Cardiac fibroblast (primary cell): ENCODE measurements at regions not wholly inside any gene's neighbourhood (a gene's known extent, or its start where the extent isn't known, plus 50 kb on each side); places are given as distances from the start of the nearest gene placed in this dataset.
A peak's percentile ranks its signal among the peaks of the same experiment; 100 is the strongest.

Source experiments
- DNase-seq, 2 donors: peaks; one replicate each; pipeline versions ENCODE4 v3.0.0 to v3.0.0-alpha.2; 2010; ENCODE audit warnings: low read depth in 2 of 2
- H3K4me3 ChIP-seq, 2 donors: replicated peaks in 1 of 2; 1 replicate in 1 of 2; 2 replicates in 1 of 2; pipeline ENCODE4 v1.5.1; 2011; ENCODE audit warnings: low read depth in 2 of 2, low read length in 2 of 2, mild to moderate bottlenecking in 2 of 2, moderate library complexity in 1 of 2
- TF ChIP-seq, protein P1 (sequence below): IDR thresholded peaks from one replicate; pipeline ENCODE4 v1.5.1; 2011; ENCODE audit warnings: low read depth, mild to moderate bottlenecking, low read length, inconsistent platforms

DNA sequence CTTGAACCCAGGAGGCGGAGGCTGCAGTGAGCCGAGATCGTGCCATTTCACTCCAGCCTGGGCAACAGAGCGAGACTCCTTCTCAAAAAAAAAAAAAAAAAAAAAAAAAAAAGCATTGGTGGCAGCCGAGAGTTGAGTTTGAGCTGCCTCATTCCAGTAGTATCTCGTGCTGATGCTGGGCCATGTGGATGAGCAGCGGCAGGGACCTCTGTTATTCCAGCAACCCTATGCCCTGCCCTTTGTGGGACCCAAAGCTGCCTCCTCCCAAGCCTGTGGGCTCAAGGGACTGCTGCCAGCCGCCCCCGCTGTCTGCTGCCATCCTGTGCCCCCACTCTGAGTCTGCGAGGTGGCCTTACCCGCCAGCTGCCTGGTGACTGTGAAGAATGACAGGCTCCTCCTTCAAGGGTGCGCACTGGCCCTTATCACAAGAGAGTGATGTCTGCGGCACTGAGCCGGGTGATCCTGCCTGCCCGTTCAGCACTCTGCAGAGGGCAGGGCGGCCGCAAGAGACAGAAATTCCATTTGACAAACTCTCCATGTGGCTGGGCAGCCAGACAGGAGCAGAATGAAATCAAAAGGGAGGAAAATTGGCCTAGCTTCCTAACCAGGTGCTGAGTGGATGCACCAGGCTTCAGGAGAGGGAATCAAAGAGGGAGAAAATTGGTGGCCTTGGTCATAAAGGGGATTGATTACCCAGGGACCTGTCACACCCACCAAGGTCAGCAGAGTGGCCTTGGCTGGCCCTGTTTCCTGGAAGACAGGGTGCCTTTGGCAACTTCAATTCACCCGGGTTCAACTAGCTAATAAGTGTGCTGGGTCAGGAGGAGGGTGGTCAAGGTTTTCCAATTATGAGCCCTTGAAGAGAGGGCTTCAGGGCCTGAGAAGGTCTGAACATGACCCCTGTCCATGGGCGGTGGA lies 65.3 kb upstream of the ZMIZ1 start:
- no peak overlapping the region for H3K4me3 ChIP-seq
- TF ChIP-seq, protein P1, sequence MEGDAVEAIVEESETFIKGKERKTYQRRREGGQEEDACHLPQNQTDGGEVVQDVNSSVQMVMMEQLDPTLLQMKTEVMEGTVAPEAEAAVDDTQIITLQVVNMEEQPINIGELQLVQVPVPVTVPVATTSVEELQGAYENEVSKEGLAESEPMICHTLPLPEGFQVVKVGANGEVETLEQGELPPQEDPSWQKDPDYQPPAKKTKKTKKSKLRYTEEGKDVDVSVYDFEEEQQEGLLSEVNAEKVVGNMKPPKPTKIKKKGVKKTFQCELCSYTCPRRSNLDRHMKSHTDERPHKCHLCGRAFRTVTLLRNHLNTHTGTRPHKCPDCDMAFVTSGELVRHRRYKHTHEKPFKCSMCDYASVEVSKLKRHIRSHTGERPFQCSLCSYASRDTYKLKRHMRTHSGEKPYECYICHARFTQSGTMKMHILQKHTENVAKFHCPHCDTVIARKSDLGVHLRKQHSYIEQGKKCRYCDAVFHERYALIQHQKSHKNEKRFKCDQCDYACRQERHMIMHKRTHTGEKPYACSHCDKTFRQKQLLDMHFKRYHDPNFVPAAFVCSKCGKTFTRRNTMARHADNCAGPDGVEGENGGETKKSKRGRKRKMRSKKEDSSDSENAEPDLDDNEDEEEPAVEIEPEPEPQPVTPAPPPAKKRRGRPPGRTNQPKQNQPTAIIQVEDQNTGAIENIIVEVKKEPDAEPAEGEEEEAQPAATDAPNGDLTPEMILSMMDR, result no peak
- DNase-seq, result peak in 1 of 2 donors; percentile 20

DNA sequence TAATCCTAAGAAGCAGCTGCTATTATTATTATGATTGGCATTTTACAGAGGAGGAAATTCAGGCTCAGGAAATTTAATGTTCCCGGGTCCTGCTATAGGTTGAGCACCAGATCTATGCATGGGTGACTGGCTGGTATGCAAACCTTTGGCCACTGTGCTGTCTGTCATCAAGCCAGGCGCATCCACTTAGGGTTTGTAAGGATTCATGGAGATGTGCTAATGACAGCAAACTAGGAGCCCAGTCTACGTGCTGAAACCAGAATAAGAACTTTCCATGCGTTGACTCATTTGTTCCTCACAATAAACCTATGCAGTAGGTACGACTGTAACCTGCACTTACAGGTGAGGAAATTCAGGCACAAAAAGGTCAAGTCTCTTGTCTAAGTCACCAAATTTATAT lies 64.5 kb upstream of the ZMIZ1 start:
- no peak overlapping the region for H3K4me3 ChIP-seq
- TF ChIP-seq, protein P1, result no peak
- no peak for DNase-seq

DNA sequence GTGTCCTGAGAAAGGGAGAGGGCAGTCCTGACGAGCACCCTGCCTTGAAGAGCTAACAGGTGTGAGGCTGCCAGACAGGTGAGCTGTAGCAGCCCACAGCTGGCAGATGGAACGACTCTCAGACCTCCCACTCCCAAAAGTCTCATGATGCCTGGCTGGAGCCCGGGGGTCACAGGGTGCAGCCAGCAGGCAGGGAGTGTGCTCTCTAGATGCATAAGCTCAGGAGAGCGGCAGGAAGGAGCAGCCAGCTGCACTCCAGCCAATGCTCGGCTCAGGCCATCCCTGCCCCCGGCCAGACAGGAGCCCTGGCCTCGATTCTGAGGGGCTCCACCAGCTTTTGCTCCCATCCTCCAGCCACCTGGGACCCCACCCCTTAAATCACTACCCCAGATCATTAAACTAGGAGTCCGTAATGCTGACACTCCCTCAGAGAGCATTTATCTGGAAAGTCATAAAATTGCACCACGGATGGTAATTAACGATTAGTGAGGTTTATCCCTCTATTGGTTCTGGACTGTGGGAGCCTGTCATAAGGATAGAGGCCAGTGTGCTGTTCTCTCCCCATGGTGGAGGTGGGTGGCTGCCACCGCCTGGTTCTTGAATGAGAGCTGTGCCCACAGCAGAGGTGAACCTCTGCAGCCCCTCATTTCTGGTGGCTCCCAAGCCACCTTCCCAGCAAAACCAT lies 63.5 kb upstream of the ZMIZ1 start:
- TF ChIP-seq, protein P1, result no peak
- no peak for DNase-seq

DNA sequence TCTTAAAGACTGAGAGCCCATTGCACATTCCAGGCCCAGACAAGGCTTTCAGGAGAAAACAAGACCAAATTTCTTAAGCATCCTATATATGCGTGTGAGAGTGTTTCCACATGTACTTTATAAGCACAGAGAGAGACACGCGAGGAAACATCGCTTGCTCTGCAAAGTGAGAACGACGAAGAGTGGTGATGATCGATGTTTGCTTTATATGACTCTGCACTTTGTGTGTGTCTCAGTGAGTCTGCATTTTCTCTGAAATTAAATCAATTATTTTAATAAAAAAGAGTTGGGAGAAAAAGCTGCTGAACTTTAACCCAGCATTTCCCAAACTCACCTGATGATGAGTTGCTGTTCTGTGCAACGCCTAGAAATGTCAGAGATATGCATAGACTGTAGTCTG lies 61.7 kb upstream of the ZMIZ1 start:
- DNase-seq, result no peak
- TF ChIP-seq, protein P1, result no peak

More for the DNA sequence above, 63.5 kb upstream of the ZMIZ1 start:
- no peak overlapping the region for H3K4me3 ChIP-seq

DNA sequence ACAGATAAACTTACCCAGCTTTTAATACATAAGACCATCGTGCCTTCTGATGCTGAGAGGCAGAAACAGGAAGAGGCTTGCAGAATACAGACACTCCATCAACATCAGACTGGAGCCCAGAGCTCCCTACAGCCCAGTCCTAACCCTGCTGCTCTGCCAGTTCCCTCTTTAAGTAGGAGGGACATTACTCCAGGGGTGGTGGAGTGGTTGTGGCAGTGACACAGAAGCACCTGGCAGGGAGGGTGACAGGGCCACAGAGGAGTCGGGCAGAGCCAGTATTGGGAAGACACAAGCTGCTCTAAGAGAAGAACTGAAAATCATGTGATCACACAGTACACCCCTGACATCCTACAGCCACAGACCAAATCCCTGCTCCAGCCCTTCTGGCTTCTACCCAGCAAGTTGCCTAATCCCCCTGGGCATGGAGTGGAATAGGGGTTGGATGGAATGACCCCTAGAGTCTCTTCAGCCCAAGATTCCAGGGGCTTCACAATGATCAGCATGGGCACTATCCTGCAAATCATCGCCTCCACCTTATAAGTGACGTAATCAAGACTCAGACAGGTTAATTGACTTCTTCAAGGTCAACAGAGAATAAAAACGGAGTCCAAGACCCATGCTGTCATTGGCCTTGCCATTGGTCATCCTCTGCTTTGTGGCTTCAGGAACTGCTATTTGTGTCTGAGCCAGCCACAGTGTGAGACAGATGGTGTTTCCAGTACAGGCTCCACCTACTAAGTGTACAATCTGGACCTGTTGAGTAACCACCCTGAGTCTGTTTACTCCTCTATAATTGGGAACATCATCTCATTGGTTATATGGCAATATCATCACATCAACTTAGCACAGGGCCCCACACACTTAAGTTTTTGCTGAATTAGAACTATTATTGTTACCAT lies 61.1 kb upstream of the ZMIZ1 start:
- TF ChIP-seq, protein P1, result no peak
- DNase-seq, result peak; percentile 31 to 59
- H3K4me3 ChIP-seq, result no peak overlapping the region

More for the DNA sequence above, 61.7 kb upstream of the ZMIZ1 start:
- H3K4me3 ChIP-seq, result no peak overlapping the region

DNA sequence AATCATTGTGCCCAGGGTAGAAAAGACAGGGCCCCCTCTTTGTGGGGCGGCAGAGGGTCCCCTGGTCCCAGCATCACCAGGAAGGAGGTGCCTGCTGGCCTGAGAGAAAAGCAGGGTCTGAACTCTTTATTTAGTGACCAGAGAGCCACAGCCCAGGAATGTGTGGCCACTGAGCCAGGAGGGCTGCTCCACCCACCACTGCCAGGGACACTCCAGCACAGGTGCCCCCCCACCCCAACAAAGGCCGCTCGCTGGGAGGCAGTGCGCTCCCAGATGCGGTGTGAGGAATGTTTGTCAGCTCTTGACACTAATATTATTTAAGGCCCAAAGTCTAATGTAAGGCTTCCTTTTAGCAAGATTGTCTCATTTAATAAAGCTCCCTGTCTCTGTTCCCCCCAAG lies 59.6 kb upstream of the ZMIZ1 start:
- no peak overlapping the region for H3K4me3 ChIP-seq
- TF ChIP-seq, protein P1, result no peak
- no peak for DNase-seq
